Ectodermal cell (in vitro differentiated cells): ENCODE measurements at regions not wholly inside any gene's neighbourhood (a gene's known extent, or its start where the extent isn't known, plus 50 kb on each side); places are given as distances from the start of the nearest gene placed in this dataset.

Experiments used
- H3K27ac ChIP-seq: 2 replicates; pipeline ENCODE4 v1.7.0; 2013; ENCODE audit warnings: mild to moderate bottlenecking, low read depth, low read length; ENCODE audit not compliant: insufficient read depth, poor library complexity, severe bottlenecking
- H3K27me3 ChIP-seq: 2 replicates; pipeline ENCODE4 v1.7.0; 2013; ENCODE audit warnings: mild to moderate bottlenecking, low read length; ENCODE audit not compliant: insufficient read depth, control insufficient read depth, poor library complexity, severe bottlenecking
- H3K36me3 ChIP-seq: one replicate; pipeline ENCODE4 v1.7.0; 2013; ENCODE audit warnings: low read length; ENCODE audit not compliant: control insufficient read depth, insufficient read depth
- H3K4me1 ChIP-seq: one replicate; pipeline ENCODE4 v1.7.0; 2013; ENCODE audit warnings: low read length; ENCODE audit not compliant: control insufficient read depth, insufficient read depth
- H3K4me3 ChIP-seq: 2 replicates; pipeline ENCODE4 v1.7.0; 2013; ENCODE audit warnings: low read depth, low read length, control low read depth; ENCODE audit not compliant: insufficient read depth
- H3K9me3 ChIP-seq: 2 replicates; pipeline ENCODE4 v1.7.0; 2013; ENCODE audit warnings: mild to moderate bottlenecking, low read length, moderate library complexity; ENCODE audit not compliant: control insufficient read depth
- WGBS, 2 experiments: methylation state at CpG; one replicate each; pipeline ENCODE4 v1.1.7; 2013; ENCODE audit warnings: missing lambda C conversion rate in 2 of 2; 5-methylcytosine and 5-hydroxymethylcytosine counted together

- no peaks in the 10 kb centered on the region for H3K27me3 ChIP-seq
- no peak overlapping the region for H3K4me3 ChIP-seq
- H3K36me3 ChIP-seq, result no peaks in the 10 kb centered on the region
- H3K27ac ChIP-seq, result no peak overlapping the region
- no peaks in the 10 kb centered on the region for H3K4me1 ChIP-seq
- no peaks in the 10 kb centered on the region for H3K9me3 ChIP-seq
- WGBS, 2 experiments, result 89 to 97% methylated on average over 3 of the region's 3 CpGs
Measured at GRCh38 chr4:188573104-188573503, 433.9 kb downstream of the TRIML1 start.

DNA sequence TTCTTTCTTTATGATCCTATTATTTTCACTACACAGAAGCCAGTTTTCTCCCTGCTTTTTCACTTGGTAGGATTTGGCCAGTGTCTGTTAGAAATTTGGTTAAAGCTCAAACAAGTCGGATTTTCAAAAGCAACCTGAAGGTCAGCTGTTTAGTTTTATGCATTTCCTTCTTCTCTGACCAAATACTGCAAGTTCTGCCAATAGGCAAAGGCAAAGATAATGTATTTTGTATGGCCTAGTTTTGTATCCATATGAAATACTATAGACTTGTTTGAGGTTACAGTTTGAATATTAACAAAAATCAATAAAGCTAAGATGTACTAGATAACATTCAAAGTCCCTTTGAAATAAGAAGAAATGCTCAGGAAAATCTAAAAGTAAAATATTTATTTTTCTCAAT lies 439.4 kb downstream of the TRIML1 start:
- no peaks in the 10 kb centered on the region for H3K27me3 ChIP-seq
- 96 to 100% methylated on average over 1 of the region's 1 CpG for WGBS, 2 experiments

GRCh38 chr4:188596021-188596420 lies 456.8 kb downstream of the TRIML1 start:
- no peak overlapping the region for H3K4me3 ChIP-seq
- WGBS, 2 experiments, result 75 to 77% methylated on average over 5 of the region's 5 CpGs
- no peaks in the 10 kb centered on the region for H3K9me3 ChIP-seq
- no peaks in the 10 kb centered on the region for H3K36me3 ChIP-seq
- no peaks in the 10 kb centered on the region for H3K4me1 ChIP-seq
- H3K27ac ChIP-seq, result no peak overlapping the region
- no peaks in the 10 kb centered on the region for H3K27me3 ChIP-seq

More for the DNA sequence above, 439.4 kb downstream of the TRIML1 start:
- Histone ChIP-seq H3K4me1 (no peaks in the 10 kb centered on the region), H3K9me3 (no peaks in the 10 kb centered on the region), H3K36me3 (no peaks in the 10 kb centered on the region), H3K27ac (no peak overlapping the region), H3K4me3 (no peak overlapping the region)

DNA sequence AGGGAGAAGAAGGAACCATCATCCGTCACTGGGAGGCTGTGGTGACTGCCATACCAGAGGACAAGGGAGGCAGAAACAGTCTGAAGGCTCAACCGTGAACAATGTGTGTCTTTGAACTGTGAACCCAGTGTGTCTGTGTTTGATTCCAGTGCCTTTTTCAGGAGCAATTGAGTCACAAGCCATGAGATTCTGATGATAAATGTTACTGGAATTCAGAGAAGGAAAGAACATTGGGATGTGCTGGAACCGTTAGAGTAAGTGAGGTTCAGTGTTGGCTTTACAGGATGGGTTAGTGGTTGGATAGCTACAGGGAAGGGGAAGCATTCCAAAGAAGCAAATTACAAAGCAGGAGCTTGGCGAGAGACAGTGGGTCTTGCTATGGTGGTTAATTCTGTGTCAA lies 464.4 kb downstream of the TRIML1 start:
- H3K27me3 ChIP-seq, result no peaks in the 10 kb centered on the region
- H3K36me3 ChIP-seq, result no peaks in the 10 kb centered on the region
- H3K4me1 ChIP-seq, result no peaks in the 10 kb centered on the region
- H3K9me3 ChIP-seq, result no peaks in the 10 kb centered on the region
- 94% methylated on average over 4 of the region's 4 CpGs for WGBS, 2 experiments
- no peak overlapping the region for H3K27ac ChIP-seq
- no peak overlapping the region for H3K4me3 ChIP-seq

- Histone ChIP-seq H3K9me3 (no peaks in the 10 kb centered on the region), H3K4me3 (no peak overlapping the region), H3K27ac (no peak overlapping the region), H3K27me3 (no peaks in the 10 kb centered on the region), H3K4me1 (no peaks in the 10 kb centered on the region), H3K36me3 (no peaks in the 10 kb centered on the region)
- WGBS, 2 experiments, result 90 to 100% methylated on average over 1 to 2 of the region's 4 CpGs
Measured at GRCh38 chr4:188606635-188607034, 467.4 kb downstream of the TRIML1 start.

DNA sequence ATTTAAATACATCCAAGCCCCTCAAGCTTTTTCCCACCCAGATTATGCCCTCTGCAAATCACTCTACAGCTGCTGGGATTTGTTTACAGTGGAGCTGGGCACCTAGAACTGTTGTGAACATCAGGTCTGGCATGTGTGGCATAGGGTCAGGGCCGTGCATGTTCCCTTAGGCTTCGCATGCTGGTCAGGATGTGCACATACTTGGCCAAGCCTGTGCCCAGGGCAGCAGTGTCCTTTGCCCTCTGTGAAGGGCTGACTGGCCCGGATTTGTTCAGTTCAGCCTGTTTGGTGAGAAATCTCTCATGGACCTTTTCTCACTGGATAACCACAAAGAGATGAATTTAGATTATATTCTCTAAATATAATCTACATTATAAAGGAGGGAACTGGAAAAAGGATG lies 471.9 kb downstream of the TRIML1 start:
- Histone ChIP-seq H3K4me3 (no peak overlapping the region), H3K36me3 (no peaks in the 10 kb centered on the region), H3K4me1 (no peaks in the 10 kb centered on the region), H3K27ac (no peak overlapping the region), H3K27me3 (no peaks in the 10 kb centered on the region), H3K9me3 (no peaks in the 10 kb centered on the region)
- 92 to 94% methylated on average over 3 of the region's 3 CpGs for WGBS, 2 experiments

DNA sequence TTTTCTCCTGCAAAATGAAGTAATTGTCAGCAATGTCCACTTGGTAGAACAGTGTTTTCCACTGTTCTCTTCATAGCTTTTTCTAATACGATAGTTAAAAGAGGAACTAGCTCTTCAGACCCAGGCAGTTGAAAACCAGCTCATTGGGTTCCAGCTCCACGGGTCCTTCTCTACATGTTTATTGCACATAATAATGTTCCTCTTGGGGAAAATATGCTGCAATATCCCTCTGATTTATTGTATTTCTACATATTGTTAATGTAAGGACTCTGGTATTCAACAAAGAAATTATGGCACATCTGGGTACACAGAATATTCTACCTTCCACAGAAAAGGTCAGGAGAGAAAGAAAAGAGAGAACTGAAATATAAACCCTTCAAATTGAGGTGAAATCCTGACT lies 473.4 kb downstream of the TRIML1 start:
- Histone ChIP-seq H3K9me3 (no peaks in the 10 kb centered on the region), H3K4me1 (no peaks in the 10 kb centered on the region), H3K4me3 (no peak overlapping the region), H3K36me3 (no peaks in the 10 kb centered on the region), H3K27me3 (no peaks in the 10 kb centered on the region), H3K27ac (no peak overlapping the region)
- 94 to 100% methylated on average over 1 to 2 of the region's 2 CpGs for WGBS, 2 experiments

DNA sequence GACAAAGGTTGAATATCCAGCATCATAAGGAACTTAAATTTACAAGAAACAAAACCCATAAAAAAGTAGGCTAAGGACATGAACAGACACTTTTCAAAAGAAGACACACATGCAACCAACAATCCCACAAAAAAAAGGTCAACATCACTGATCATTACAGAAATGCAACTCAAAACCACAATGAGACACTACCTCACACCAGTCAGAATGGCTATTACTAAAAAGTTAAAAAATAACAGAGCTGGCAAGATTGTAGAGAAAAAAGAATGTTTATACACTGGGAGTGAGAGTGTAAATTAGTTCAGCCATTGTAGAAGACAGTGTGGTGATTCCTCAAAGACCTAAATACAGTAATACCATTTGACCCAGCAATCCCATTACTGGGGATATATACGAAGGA lies 474.7 kb downstream of the TRIML1 start:
- H3K4me3 ChIP-seq, result no peak overlapping the region
- H3K9me3 ChIP-seq, result no peaks in the 10 kb centered on the region
- H3K27me3 ChIP-seq, result no peaks in the 10 kb centered on the region
- WGBS, 2 experiments, result 83% methylated on average over 1 of the region's 1 CpG; no CpG with 5 or more reads in 1 of the 2 experiments
- no peaks in the 10 kb centered on the region for H3K36me3 ChIP-seq
- no peak overlapping the region for H3K27ac ChIP-seq
- H3K4me1 ChIP-seq, result no peaks in the 10 kb centered on the region

- Histone ChIP-seq H3K9me3 (no peaks in the 10 kb centered on the region), H3K27me3 (no peaks in the 10 kb centered on the region), H3K27ac (no peak overlapping the region), H3K4me1 (peaks cover 4% of the 10 kb centered on the region), H3K4me3 (no peak overlapping the region), H3K36me3 (no peaks in the 10 kb centered on the region)
- 62 to 63% methylated on average over 18 of the region's 18 CpGs for WGBS, 2 experiments
Measured at GRCh38 chr4:188619456-188620149, 480.4 kb downstream of the TRIML1 start.

DNA sequence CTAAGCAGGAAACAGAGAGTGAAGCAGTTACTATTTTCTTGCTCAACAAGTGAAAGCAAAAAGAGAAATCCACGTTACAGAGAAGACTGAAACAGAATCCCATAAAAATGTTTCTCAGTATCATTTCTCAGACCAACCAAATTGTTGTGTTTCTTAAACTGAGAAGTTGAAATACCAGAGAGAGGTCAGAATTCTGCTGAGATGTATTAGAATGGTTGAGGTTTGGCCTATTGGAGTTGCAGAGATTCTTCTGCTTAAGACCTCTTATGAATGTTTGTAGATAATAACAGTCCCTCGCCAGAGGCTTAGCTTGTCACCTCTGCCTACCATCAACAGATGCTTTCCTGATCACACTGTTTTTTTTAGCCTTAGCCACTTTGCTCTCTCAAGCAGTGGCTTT lies 481.4 kb downstream of the TRIML1 start:
- H3K27ac ChIP-seq, result no peak overlapping the region
- WGBS, 2 experiments, result 94% methylated on average over 2 of the region's 2 CpGs
- H3K36me3 ChIP-seq, result no peaks in the 10 kb centered on the region

More for the DNA sequence above, 481.4 kb downstream of the TRIML1 start:
- Histone ChIP-seq H3K27me3 (no peaks in the 10 kb centered on the region), H3K9me3 (no peaks in the 10 kb centered on the region), H3K4me1 (peaks cover 4% of the 10 kb centered on the region), H3K4me3 (no peak overlapping the region)
